Effector memory CD8-positive, alpha-beta T cell (primary cell): ENCODE measurements at regions not wholly inside any gene's neighbourhood (a gene's known extent, or its start where the extent isn't known, plus 50 kb on each side); places are given as distances from the start of the nearest gene placed in this dataset.

Source experiments
- ATAC-seq: fragments of 150-1000 bp; cut with Tn5 transposase; replicated peaks from 2 replicates; pipeline ENCODE4 v1.10.0; 2021; ENCODE audit warnings: mild to moderate bottlenecking, moderate library complexity
- DNase-seq, 3 experiments: peaks; one replicate each; pipeline ENCODE4 v3.0.0; 2021
- H3K27ac Mint-ChIP-seq, 2 donors: one replicate each; pipeline ENCODE4 v1.8.0; 2022; ENCODE audit warnings: mild to moderate bottlenecking in 2 of 2, mixed read lengths in 2 of 2, moderate library complexity in 2 of 2
- H3K27me3 Mint-ChIP-seq, 2 donors: one replicate each; pipeline ENCODE4 v1.8.0; 2022; ENCODE audit warnings: mixed read lengths in 2 of 2
- H3K36me3 Mint-ChIP-seq: one replicate; pipeline ENCODE4 v1.8.0; 2022; ENCODE audit warnings: mild to moderate bottlenecking, moderate library complexity, mixed read lengths; ENCODE audit not compliant: insufficient read depth
- H3K4me1 Mint-ChIP-seq, 2 donors: one replicate each; pipeline ENCODE4 v1.8.0; 2022; ENCODE audit warnings: low read depth in 2 of 2, mixed read lengths in 2 of 2
- H3K4me3 Mint-ChIP-seq, 2 donors: one replicate each; pipeline ENCODE4 v1.8.0; 2022; ENCODE audit warnings: mild to moderate bottlenecking in 2 of 2, mixed read lengths in 2 of 2, moderate library complexity in 2 of 2
- H3K9me3 Mint-ChIP-seq, 2 donors: one replicate each; pipeline ENCODE4 v1.8.0; 2022; ENCODE audit warnings: mixed read lengths in 2 of 2

DNA sequence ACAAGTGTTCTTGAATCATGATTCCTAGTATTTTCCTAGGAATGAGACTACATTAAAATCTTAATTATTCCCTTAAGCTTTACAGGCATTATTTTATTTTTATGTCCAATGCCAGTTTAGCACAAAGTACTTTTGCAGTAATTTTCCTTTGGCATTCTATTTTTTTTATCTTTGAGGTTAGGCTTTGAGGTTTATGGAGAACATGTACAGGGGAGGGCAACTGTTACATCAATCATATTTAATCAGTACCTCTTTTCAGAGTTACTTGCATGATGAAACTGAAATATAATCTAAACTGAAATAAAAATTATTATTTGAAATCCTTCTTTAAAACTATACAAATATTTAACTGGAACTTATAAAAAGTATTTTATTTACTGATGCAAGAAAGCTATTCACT, 118.2 kb upstream of the MPDZ start:
- ATAC-seq: no peak
- no peaks in the 10 kb centered on the region for H3K27me3 Mint-ChIP-seq
- H3K9me3 Mint-ChIP-seq: peaks cover 2 to 8% of the 10 kb centered on the region in 2 donors

DNA sequence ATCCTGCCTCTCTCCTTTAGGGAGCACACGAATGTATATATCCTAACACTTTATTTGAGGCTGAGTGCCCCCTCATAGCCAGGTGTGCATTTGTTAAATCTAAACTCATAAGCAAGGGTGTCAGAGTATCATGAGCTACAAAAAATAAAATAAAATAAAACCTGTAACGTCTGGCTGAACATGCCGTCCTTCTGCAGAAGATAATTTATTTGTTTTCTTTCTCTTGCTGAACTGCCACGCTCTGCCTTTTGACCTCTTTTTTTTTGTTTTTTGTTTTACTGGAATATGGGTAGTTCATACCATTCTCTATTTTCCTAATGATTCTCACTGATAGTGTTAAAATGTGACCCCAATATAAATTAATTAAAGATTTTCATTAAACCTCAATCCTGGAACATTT, 117.7 kb upstream of the MPDZ start:
- no peak for DNase-seq
- no peaks in the 10 kb centered on the region for H3K27me3 Mint-ChIP-seq
- no peak overlapping the region for H3K27ac Mint-ChIP-seq
- ATAC-seq: no peak
- no peak overlapping the region for H3K4me3 Mint-ChIP-seq
- H3K4me1 Mint-ChIP-seq: no peaks in the 10 kb centered on the region
- H3K9me3 Mint-ChIP-seq: peaks cover 3 to 8% of the 10 kb centered on the region in 2 donors
- no peaks in the 10 kb centered on the region for H3K36me3 Mint-ChIP-seq

More for the DNA sequence above, 118.2 kb upstream of the MPDZ start:
- H3K27ac Mint-ChIP-seq: no peak overlapping the region
- no peaks in the 10 kb centered on the region for H3K36me3 Mint-ChIP-seq
- no peaks in the 10 kb centered on the region for H3K4me1 Mint-ChIP-seq
- no peak for DNase-seq
- H3K4me3 Mint-ChIP-seq: no peak overlapping the region

- Mint-ChIP-seq H3K27ac (no peak overlapping the region), H3K36me3 (no peaks in the 10 kb centered on the region), H3K4me1 (no peaks in the 10 kb centered on the region), H3K4me3 (no peak overlapping the region), H3K9me3 (peaks cover 4 to 12% of the 10 kb centered on the region in 2 donors), H3K27me3 (no peaks in the 10 kb centered on the region)
- ATAC-seq: no peak
- DNase-seq: no peak
Measured at GRCh38 chr9:13396418-13396817, 116.9 kb upstream of the MPDZ start.

DNA sequence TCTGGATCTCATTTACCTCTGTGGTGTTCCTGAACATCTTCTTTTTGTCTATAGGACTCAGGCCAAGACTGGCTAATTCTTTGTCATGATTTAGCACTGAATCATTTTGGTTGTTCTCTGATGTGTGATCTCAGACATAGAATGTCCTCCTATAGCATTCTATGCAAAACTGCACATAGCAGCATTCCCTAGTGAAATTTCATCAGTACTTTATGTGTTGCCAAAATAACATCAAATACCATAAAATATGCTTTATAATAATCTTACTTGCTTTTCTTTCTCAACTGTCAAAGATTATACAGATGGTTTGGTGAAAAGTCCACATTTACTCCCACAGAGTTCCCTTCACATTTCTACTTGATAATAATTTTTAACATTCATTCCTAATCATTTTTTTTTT, 115.7 kb upstream of the MPDZ start:
- no peak for DNase-seq
- no peak overlapping the region for H3K4me3 Mint-ChIP-seq
- peaks cover 6 to 21% of the 10 kb centered on the region in 2 donors for H3K9me3 Mint-ChIP-seq
- H3K27ac Mint-ChIP-seq: no peak overlapping the region
- H3K36me3 Mint-ChIP-seq: peaks cover 3% of the 10 kb centered on the region
- H3K4me1 Mint-ChIP-seq: no peaks in the 10 kb centered on the region
- no peaks in the 10 kb centered on the region for H3K27me3 Mint-ChIP-seq
- ATAC-seq: no peak

DNA sequence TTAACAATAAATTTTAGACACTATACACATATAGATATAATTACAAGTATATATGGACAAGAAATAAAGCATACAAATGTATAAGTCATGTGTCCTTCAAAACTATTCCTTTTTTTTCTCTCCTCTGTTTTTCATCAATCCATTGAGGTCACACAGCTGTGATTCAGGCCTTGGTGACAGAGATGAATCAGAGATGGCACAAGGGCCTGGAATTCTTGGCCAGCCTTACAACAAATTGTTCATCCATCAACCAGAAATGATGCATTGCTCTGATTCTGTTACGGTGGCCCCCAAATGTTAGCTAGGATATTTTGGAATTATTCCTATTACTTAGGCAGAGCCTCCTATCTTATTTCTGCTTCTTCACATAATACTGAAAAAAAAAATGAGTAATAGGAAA, 108.7 kb upstream of the MPDZ start:
- ATAC-seq: no peak
- no peak for DNase-seq
- no peaks in the 10 kb centered on the region for H3K4me1 Mint-ChIP-seq

DNA sequence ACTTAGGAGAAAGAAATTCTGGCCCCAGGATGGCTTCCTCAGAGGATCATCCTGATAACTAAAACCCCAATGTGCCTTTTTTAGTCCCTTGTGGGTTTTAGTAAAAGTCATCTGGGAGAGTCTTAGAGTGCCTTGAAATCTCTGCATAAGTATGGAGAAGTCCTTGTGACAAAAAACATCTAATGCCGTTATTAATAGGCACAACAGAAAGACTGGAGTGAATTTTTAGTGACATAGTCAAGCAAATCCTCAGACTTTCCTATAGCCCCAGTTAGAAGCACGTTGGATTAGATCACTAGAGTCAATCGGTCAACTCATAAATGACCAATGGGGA, 108.2 kb upstream of the MPDZ start:
- no peaks in the 10 kb centered on the region for H3K27me3 Mint-ChIP-seq

More for the DNA sequence above, 108.7 kb upstream of the MPDZ start:
- Mint-ChIP-seq H3K36me3 (peaks cover 3% of the 10 kb centered on the region), H3K27ac (no peak overlapping the region), H3K27me3 (no peaks in the 10 kb centered on the region), H3K4me3 (no peak overlapping the region), H3K9me3 (peaks cover 22 to 48% of the 10 kb centered on the region in 2 donors)

DNA sequence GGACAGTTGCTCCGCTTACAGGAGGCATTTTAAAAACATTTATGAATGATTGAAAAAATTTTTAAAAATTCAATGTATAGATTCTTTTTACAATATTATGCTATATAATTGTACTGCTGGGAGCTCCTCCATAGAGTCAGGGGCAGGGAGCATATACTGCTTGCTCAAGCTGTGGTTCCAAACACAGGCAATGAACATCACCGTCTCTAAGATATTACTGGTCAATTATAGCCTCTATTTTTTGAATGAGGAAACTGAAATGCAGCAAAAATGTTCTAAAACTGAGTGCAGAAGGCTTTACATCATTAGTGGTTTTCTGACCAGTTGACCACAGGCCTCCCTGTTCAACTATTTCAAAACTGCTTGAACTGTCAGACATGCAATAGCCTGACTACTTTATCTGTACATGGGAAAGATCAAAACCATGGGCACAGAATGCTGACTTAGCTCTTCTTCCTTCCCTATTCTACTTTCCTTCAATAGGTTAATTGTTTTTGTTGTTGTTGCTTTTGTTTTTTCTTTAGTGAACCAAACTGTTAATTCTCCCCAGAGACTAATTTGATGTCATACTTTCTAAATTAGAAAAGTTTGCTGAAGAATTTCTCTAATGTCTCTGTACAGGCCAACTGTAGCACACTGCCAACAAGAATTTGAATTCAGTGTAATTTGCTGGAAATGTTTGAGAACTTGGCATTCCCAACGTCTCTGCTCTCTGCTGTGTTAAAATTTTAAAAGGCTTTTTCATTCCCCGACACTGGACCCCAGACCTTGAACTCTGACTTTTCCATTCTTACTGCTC, 107.6 kb upstream of the MPDZ start:
- no peak overlapping the region for H3K4me3 Mint-ChIP-seq
- peaks cover 19 to 48% of the 10 kb centered on the region in 2 donors for H3K9me3 Mint-ChIP-seq
- H3K36me3 Mint-ChIP-seq: peaks cover 3% of the 10 kb centered on the region
- DNase-seq (no peak), ATAC-seq (no peak)
- H3K27me3 Mint-ChIP-seq: no peaks in the 10 kb centered on the region
- H3K27ac Mint-ChIP-seq: no peak overlapping the region
- H3K4me1 Mint-ChIP-seq: no peaks in the 10 kb centered on the region

More for the DNA sequence above, 108.2 kb upstream of the MPDZ start:
- Mint-ChIP-seq H3K27ac (no peak overlapping the region), H3K36me3 (peaks cover 3% of the 10 kb centered on the region), H3K4me1 (no peaks in the 10 kb centered on the region), H3K4me3 (no peak overlapping the region), H3K9me3 (peaks cover 20 to 48% of the 10 kb centered on the region in 2 donors)
- no peak for DNase-seq
- ATAC-seq: no peak

GRCh38 chr9:13386316-13386715, 106.8 kb upstream of the MPDZ start:
- Mint-ChIP-seq H3K9me3 (peaks cover 17 to 42% of the 10 kb centered on the region in 2 donors), H3K36me3 (peaks cover 2% of the 10 kb centered on the region), H3K4me3 (no peak overlapping the region), H3K27ac (no peak overlapping the region), H3K27me3 (no peaks in the 10 kb centered on the region), H3K4me1 (no peaks in the 10 kb centered on the region)
- ATAC-seq (no peak), DNase-seq (no peak)

DNA sequence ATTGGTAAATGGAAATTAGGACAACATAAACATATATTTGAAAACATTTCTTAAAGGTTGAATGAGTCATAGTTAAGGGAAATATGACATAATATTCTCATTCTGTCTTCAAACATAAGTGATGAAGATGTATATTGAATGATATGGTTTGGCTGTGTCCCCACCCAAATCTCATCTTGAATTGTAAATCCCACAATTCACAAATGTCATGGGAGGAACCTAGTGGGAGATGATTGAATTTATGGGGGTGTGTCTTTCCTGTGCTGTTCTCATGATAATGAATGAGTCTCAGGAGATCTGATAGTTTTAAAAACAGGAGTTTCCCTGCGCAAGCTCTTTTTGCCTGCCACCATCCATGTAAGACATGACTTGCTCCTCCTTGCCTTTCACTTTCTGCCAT, 104.4 kb upstream of the MPDZ start:
- no peaks in the 10 kb centered on the region for H3K27me3 Mint-ChIP-seq
- H3K4me1 Mint-ChIP-seq: no peaks in the 10 kb centered on the region
- no peak overlapping the region for H3K4me3 Mint-ChIP-seq
- no peaks in the 10 kb centered on the region for H3K36me3 Mint-ChIP-seq
- no peak overlapping the region for H3K27ac Mint-ChIP-seq
- peaks cover 10 to 22% of the 10 kb centered on the region in 2 donors for H3K9me3 Mint-ChIP-seq
- ATAC-seq (no peak), DNase-seq (no peak)

DNA sequence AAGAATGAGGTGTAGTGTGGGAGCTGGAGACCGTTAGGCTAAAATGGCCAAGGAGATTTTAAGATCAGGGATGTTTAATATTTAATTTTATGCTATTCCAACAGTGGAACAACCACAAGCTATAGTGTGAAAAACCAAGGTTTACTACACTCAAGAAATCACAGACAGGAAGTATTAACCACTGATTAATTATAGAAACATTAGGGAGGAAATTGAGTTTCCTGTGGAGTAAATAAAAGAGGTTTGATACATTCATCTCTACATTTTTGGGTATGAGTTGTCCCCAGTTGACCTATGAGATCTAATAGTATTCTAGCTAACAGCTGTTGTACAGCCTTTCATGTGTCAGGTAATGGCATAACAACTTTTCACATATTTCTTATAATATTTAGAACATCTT, 103.7 kb upstream of the MPDZ start:
- DNase-seq (no peak), ATAC-seq (no peak)
- H3K36me3 Mint-ChIP-seq: no peaks in the 10 kb centered on the region
- no peaks in the 10 kb centered on the region for H3K27me3 Mint-ChIP-seq
- no peaks in the 10 kb centered on the region for H3K4me1 Mint-ChIP-seq
- H3K27ac Mint-ChIP-seq: no peak overlapping the region
- peaks cover 10 to 22% of the 10 kb centered on the region in 2 donors for H3K9me3 Mint-ChIP-seq
- no peak overlapping the region for H3K4me3 Mint-ChIP-seq

- Mint-ChIP-seq H3K4me1 (no peaks in the 10 kb centered on the region), H3K36me3 (no peaks in the 10 kb centered on the region), H3K4me3 (no peak overlapping the region), H3K9me3 (peaks cover 8 to 19% of the 10 kb centered on the region in 2 donors), H3K27ac (no peak overlapping the region), H3K27me3 (no peaks in the 10 kb centered on the region)
- ATAC-seq: no peak
- no peak for DNase-seq
Measured at GRCh38 chr9:13382595-13382994, 103.1 kb upstream of the MPDZ start.

DNA sequence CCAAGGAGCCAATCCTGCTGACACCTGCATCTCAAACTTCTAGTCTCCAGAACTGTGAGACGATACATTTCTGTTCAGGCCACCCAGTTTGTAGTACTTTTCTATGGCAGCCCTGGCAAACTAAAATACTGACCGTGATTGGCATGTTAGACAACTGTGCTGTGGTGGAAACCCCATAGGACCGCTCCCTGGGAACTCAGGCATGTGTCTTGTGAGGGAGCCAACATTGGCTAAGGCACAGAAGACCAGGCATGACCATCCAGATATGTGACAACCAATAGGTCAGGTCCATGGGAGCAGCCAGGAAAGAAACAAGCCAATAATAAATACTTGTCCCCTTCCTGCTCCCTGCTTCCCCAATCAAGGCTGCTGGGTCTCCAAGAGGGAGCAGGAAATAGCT, 101.4 kb upstream of the MPDZ start:
- Mint-ChIP-seq H3K27ac (no peak overlapping the region), H3K36me3 (no peaks in the 10 kb centered on the region), H3K27me3 (no peaks in the 10 kb centered on the region), H3K4me1 (no peaks in the 10 kb centered on the region), H3K9me3 (peaks cover 7 to 13% of the 10 kb centered on the region in 2 donors), H3K4me3 (no peak overlapping the region)
- DNase-seq (no peak), ATAC-seq (no peak)

GRCh38 chr9:13378154-13378553, 98.7 kb upstream of the MPDZ start:
- DNase-seq (no peak), ATAC-seq (no peak)
- no peak overlapping the region for H3K27ac Mint-ChIP-seq
- H3K36me3 Mint-ChIP-seq: no peaks in the 10 kb centered on the region
- peaks cover 6 to 8% of the 10 kb centered on the region in 2 donors for H3K9me3 Mint-ChIP-seq
- H3K4me3 Mint-ChIP-seq: no peak overlapping the region
- no peaks in the 10 kb centered on the region for H3K27me3 Mint-ChIP-seq
- H3K4me1 Mint-ChIP-seq: no peaks in the 10 kb centered on the region

GRCh38 chr9:13377171-13377925, 97.9 kb upstream of the MPDZ start:
- H3K4me3 Mint-ChIP-seq: no peak overlapping the region
- H3K9me3 Mint-ChIP-seq: peaks cover 6 to 8% of the 10 kb centered on the region in 2 donors
- ATAC-seq (no peak), DNase-seq (no peak)
- no peaks in the 10 kb centered on the region for H3K27me3 Mint-ChIP-seq
- no peaks in the 10 kb centered on the region for H3K36me3 Mint-ChIP-seq
- no peaks in the 10 kb centered on the region for H3K4me1 Mint-ChIP-seq
- H3K27ac Mint-ChIP-seq: no peak overlapping the region
